ENCODE measurements at regions not wholly inside any gene's neighbourhood (a gene's known extent, or its start where the extent isn't known, plus 50 kb on each side); places are given as distances from the start of the nearest gene placed in this dataset.

DNA sequence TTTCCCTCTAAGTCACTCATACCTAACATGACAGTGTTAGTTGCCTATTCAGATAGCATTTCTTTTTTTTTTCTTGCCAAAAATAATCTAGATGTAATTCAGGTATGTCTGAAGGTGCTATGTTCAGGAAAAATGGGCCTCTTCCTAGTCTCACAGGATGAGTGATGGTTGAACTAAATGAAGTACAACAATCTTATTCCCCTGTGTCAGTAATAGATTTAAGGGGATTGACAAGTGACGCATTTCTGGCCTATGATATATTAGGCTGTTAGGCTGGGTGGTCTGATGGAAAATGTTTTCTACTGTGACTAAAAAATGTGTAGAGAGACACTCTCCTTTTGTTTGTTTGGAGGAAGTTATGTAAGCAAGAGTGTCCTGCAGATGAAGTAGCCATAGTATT is 878.7 kb upstream of the SLITRK1 start:
- no peak for TF ChIP-seq POLR2A (IDR thresholded peaks at IDR 0.05)
- TF ChIP-seq, protein P1, sequence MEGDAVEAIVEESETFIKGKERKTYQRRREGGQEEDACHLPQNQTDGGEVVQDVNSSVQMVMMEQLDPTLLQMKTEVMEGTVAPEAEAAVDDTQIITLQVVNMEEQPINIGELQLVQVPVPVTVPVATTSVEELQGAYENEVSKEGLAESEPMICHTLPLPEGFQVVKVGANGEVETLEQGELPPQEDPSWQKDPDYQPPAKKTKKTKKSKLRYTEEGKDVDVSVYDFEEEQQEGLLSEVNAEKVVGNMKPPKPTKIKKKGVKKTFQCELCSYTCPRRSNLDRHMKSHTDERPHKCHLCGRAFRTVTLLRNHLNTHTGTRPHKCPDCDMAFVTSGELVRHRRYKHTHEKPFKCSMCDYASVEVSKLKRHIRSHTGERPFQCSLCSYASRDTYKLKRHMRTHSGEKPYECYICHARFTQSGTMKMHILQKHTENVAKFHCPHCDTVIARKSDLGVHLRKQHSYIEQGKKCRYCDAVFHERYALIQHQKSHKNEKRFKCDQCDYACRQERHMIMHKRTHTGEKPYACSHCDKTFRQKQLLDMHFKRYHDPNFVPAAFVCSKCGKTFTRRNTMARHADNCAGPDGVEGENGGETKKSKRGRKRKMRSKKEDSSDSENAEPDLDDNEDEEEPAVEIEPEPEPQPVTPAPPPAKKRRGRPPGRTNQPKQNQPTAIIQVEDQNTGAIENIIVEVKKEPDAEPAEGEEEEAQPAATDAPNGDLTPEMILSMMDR (IDR thresholded peaks at IDR 0.05), result no peak
- TF ChIP-seq POLR2AphosphoS5 (IDR thresholded peaks at IDR 0.05), result no peak
- TF ChIP-seq EP300 (IDR thresholded peaks at IDR 0.05), result no peak

Measured in upper lobe of left lung (tissue), 4 donors.